ENCODE measurements at regions not wholly inside any gene's neighbourhood (a gene's known extent, or its start where the extent isn't known, plus 50 kb on each side); places are given as distances from the start of the nearest gene placed in this dataset.

GRCh38 chr11:37695283-37695682 is 1097.2 kb upstream of the RAG2 start:
- ChIA-PET CTCF (no interaction called here), POLR2A (no interaction called here)
- no peak for DNase-seq (ENCODE audit: extremely low spot score)
- TF ChIP-seq FOXM1 (IDR thresholded peaks at IDR 0.05; ENCODE audit: borderline replicate concordance) (no peak), BHLHE40 (IDR thresholded peaks at IDR 0.05; ENCODE audit: borderline replicate concordance) (no peak), NFRKB (IDR thresholded peaks at IDR 0.05) (no peak), HDGF (IDR thresholded peaks at IDR 0.05; ENCODE audit: borderline replicate concordance) (no peak), L3MBTL2 (conservative IDR thresholded peaks at IDR 0.05) (no peak), LEF1 (IDR thresholded peaks at IDR 0.05; ENCODE audit: borderline replicate concordance) (no peak)

GRCh38 chr11:37689951-37690350 is 1091.9 kb upstream of the RAG2 start:
- TF ChIP-seq FOXM1 (IDR thresholded peaks at IDR 0.05; ENCODE audit: borderline replicate concordance) (no peak), NFRKB (IDR thresholded peaks at IDR 0.05) (no peak), SUZ12 (IDR thresholded peaks at IDR 0.05) (no peak), TARDBP (IDR thresholded peaks at IDR 0.05) (no peak), HDGF (IDR thresholded peaks at IDR 0.05; ENCODE audit: borderline replicate concordance) (no peak), CTBP1 (IDR thresholded peaks at IDR 0.05; ENCODE audit: borderline replicate concordance) (no peak), BHLHE40 (IDR thresholded peaks at IDR 0.05; ENCODE audit: borderline replicate concordance) (no peak), FOXK2 (IDR thresholded peaks at IDR 0.05) (no peak), FOXA1 (IDR thresholded peaks at IDR 0.05) (no peak), ELF4 (IDR thresholded peaks at IDR 0.05) (no peak), SP1 (IDR thresholded peaks at IDR 0.05) (no peak), L3MBTL2 (conservative IDR thresholded peaks at IDR 0.05) (no peak)
- TF ChIP-seq, protein P1, sequence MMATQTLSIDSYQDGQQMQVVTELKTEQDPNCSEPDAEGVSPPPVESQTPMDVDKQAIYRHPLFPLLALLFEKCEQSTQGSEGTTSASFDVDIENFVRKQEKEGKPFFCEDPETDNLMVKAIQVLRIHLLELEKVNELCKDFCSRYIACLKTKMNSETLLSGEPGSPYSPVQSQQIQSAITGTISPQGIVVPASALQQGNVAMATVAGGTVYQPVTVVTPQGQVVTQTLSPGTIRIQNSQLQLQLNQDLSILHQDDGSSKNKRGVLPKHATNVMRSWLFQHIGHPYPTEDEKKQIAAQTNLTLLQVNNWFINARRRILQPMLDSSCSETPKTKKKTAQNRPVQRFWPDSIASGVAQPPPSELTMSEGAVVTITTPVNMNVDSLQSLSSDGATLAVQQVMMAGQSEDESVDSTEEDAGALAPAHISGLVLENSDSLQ (IDR thresholded peaks at IDR 0.05): no peak
- no peak for DNase-seq (ENCODE audit: extremely low spot score)
- ChIA-PET CTCF (no interaction called here), POLR2A (no interaction called here)

GRCh38 chr11:37688456-37688855 is 1090.4 kb upstream of the RAG2 start:
- ChIA-PET CTCF (no interaction called here), POLR2A (no interaction called here)
- TF ChIP-seq ELF4 (IDR thresholded peaks at IDR 0.05): no peak
- TF ChIP-seq FOXM1 (IDR thresholded peaks at IDR 0.05; ENCODE audit: borderline replicate concordance): no peak
- TF ChIP-seq, protein P1 (IDR thresholded peaks at IDR 0.05): no peak
- TF ChIP-seq BHLHE40 (IDR thresholded peaks at IDR 0.05; ENCODE audit: borderline replicate concordance): no peak
- no peak for TF ChIP-seq FOXK2 (IDR thresholded peaks at IDR 0.05)
- no peak for TF ChIP-seq SUZ12 (IDR thresholded peaks at IDR 0.05)
- TF ChIP-seq ZNF384 (IDR thresholded peaks at IDR 0.05): no peak
- TF ChIP-seq ARNT (IDR thresholded peaks at IDR 0.05): no peak
- no peak for TF ChIP-seq TARDBP (IDR thresholded peaks at IDR 0.05)
- TF ChIP-seq NFRKB (IDR thresholded peaks at IDR 0.05): no peak
- no peak for TF ChIP-seq CTBP1 (IDR thresholded peaks at IDR 0.05; ENCODE audit: borderline replicate concordance)
- TF ChIP-seq LEF1 (IDR thresholded peaks at IDR 0.05; ENCODE audit: borderline replicate concordance): no peak
- no peak for TF ChIP-seq SP1 (IDR thresholded peaks at IDR 0.05)
- no peak for TF ChIP-seq FOXA1 (IDR thresholded peaks at IDR 0.05)
- no peak for TF ChIP-seq L3MBTL2 (conservative IDR thresholded peaks at IDR 0.05)
- no peak for TF ChIP-seq HDGF (IDR thresholded peaks at IDR 0.05; ENCODE audit: borderline replicate concordance)
- no peak for DNase-seq (ENCODE audit: extremely low spot score)

DNA sequence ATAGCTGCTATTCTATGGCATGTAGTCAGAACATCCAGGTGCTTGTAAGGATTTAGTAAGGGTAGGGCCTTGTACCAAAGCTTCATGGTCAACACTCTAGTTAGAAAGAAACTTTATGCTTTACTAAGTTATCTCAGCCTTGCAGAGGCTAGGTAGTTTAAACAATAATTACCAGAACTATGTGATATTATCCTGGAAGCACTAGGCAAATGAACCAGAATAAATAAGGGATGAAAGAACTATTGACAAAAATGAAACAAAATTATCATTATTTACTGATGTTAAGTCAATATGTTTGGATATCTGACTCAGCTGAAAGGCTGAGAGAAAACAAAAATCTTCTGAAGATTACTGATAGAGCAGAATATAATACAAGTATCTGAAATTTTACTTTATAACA is 1089.1 kb upstream of the RAG2 start:
- no peak for DNase-seq (ENCODE audit: extremely low spot score)
- ChIA-PET CTCF (no interaction called here), POLR2A (no interaction called here)
- TF ChIP-seq CTBP1 (IDR thresholded peaks at IDR 0.05; ENCODE audit: borderline replicate concordance) (no peak), HDGF (IDR thresholded peaks at IDR 0.05; ENCODE audit: borderline replicate concordance) (no peak), LEF1 (IDR thresholded peaks at IDR 0.05; ENCODE audit: borderline replicate concordance) (no peak), ZNF384 (IDR thresholded peaks at IDR 0.05) (no peak)

GRCh38 chr11:37671321-37671720 is 1073.3 kb upstream of the RAG2 start:
- CTCF ChIA-PET: no interaction called here

GRCh38 chr11:37666960-37667359 is 1068.9 kb upstream of the RAG2 start:
- CTCF ChIA-PET: no interaction called here
- POLR2A ChIA-PET: no interaction called here
- TF ChIP-seq SUZ12 (IDR thresholded peaks at IDR 0.05) (no peak), TARDBP (IDR thresholded peaks at IDR 0.05) (no peak), BHLHE40 (IDR thresholded peaks at IDR 0.05; ENCODE audit: borderline replicate concordance) (no peak), FOXM1 (IDR thresholded peaks at IDR 0.05; ENCODE audit: borderline replicate concordance) (no peak), FOXK2 (IDR thresholded peaks at IDR 0.05) (no peak)
- no peak for DNase-seq (ENCODE audit: extremely low spot score)

More at GRCh38 chr11:37671321-37671720, 1073.3 kb upstream of the RAG2 start:
- no peak for DNase-seq (ENCODE audit: extremely low spot score)
- POLR2A ChIA-PET: no interaction called here
- TF ChIP-seq NFRKB (IDR thresholded peaks at IDR 0.05) (no peak), TARDBP (IDR thresholded peaks at IDR 0.05) (no peak), SP1 (IDR thresholded peaks at IDR 0.05) (no peak), LEF1 (IDR thresholded peaks at IDR 0.05; ENCODE audit: borderline replicate concordance) (no peak), FOXA1 (IDR thresholded peaks at IDR 0.05) (no peak), L3MBTL2 (conservative IDR thresholded peaks at IDR 0.05) (no peak), FOXM1 (IDR thresholded peaks at IDR 0.05; ENCODE audit: borderline replicate concordance) (no peak), FOXK2 (IDR thresholded peaks at IDR 0.05) (no peak), ZNF384 (IDR thresholded peaks at IDR 0.05) (no peak), HDGF (IDR thresholded peaks at IDR 0.05; ENCODE audit: borderline replicate concordance) (no peak), SUZ12 (IDR thresholded peaks at IDR 0.05) (no peak), ELF4 (IDR thresholded peaks at IDR 0.05) (no peak), CTBP1 (IDR thresholded peaks at IDR 0.05; ENCODE audit: borderline replicate concordance) (no peak), ARNT (IDR thresholded peaks at IDR 0.05) (no peak), BHLHE40 (IDR thresholded peaks at IDR 0.05; ENCODE audit: borderline replicate concordance) (no peak)
- TF ChIP-seq, protein P1 (IDR thresholded peaks at IDR 0.05): no peak
